C4-2B (cell line): ENCODE measurements at regions not wholly inside any gene's neighbourhood (a gene's known extent, or its start where the extent isn't known, plus 50 kb on each side); places are given as distances from the start of the nearest gene placed in this dataset.

Experiments used
- ZFX ChIP-seq: fragments of 450-650 bp; IDR thresholded peaks from 2 replicates; pipeline ENCODE4 v1.6.1; 2017
- TF ChIP-seq, protein P1 (sequence below): fragments of 450-650 bp; conservative IDR thresholded peaks from 2 replicates; pipeline ENCODE4 v1.5.1; 2017; ENCODE audit warnings: mild to moderate bottlenecking

DNA sequence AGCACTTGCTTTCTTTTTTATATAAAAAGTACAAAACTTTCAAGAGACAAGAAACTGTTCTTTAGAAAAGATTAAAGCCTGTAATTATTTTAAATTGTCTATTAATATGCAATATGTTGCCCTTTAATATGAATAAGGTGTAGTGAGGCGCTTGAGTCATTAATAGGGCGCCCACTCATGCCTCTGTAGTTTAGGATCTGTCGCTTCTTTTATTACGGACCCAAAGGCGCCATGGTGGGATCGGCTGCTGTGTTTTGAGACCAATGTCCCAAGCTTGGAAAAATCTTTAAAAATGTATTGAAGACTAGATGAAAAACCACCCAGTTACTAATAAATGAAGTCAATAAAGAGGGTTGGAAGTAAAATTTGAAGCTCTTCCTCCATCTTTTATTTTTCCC lies 259.5 kb upstream of the MEIS2 start:
- TF ChIP-seq, protein P1, sequence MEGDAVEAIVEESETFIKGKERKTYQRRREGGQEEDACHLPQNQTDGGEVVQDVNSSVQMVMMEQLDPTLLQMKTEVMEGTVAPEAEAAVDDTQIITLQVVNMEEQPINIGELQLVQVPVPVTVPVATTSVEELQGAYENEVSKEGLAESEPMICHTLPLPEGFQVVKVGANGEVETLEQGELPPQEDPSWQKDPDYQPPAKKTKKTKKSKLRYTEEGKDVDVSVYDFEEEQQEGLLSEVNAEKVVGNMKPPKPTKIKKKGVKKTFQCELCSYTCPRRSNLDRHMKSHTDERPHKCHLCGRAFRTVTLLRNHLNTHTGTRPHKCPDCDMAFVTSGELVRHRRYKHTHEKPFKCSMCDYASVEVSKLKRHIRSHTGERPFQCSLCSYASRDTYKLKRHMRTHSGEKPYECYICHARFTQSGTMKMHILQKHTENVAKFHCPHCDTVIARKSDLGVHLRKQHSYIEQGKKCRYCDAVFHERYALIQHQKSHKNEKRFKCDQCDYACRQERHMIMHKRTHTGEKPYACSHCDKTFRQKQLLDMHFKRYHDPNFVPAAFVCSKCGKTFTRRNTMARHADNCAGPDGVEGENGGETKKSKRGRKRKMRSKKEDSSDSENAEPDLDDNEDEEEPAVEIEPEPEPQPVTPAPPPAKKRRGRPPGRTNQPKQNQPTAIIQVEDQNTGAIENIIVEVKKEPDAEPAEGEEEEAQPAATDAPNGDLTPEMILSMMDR = no peak
- TF ChIP-seq ZFX = no peak
